ENCODE measurements at regions not wholly inside any gene's neighbourhood (a gene's known extent, or its start where the extent isn't known, plus 50 kb on each side); places are given as distances from the start of the nearest gene placed in this dataset.
A peak's percentile ranks its signal among the peaks of the same experiment; 100 is the strongest.

GRCh38 chr17:70313086-70313852 lies 143.9 kb downstream of the KCNJ2 start:
- Histone ChIP-seq H3K9me3 (peaks cover 3% of the 10 kb centered on the region; the same call in 1 of the 3 replicates), H3K27ac (no peak overlapping the region), H3K4me3 (no peak overlapping the region), H3K4me2 (no peak overlapping the region), H3K4me1 (no peaks in the 10 kb centered on the region)
- WGBS (ENCODE audit: missing lambda C conversion rate) = 69% methylated on average over 11 of the region's 11 CpGs
- DNase-seq (ENCODE audit: low read depth in 1 of 2, low spot score in 1 of 2) (no peak), ATAC-seq (no peak), FAIRE-seq (peak; percentile 32)
- ChIA-PET CTCF (no interaction called here), POLR2A (no interaction called here)
- no peak for TF ChIP-seq ELK1 (IDR thresholded peaks at IDR 0.05; ENCODE audit: low read depth, low read length)

GRCh38 chr17:70314096-70314495 lies 144.8 kb downstream of the KCNJ2 start:
- Histone ChIP-seq H3K4me2 (no peak overlapping the region), H3K4me1 (no peaks in the 10 kb centered on the region), H3K9me3 (peaks cover 3% of the 10 kb centered on the region; the same call in 1 of the 3 replicates), H3K4me3 (no peak overlapping the region), H3K27ac (no peak overlapping the region)
- DNase-seq (ENCODE audit: low read depth in 1 of 2, low spot score in 1 of 2) (no peak), ATAC-seq (no peak), FAIRE-seq (no peak)
- no peak for TF ChIP-seq MAX (IDR thresholded peaks at IDR 0.05)
- TF ChIP-seq MYC (IDR thresholded peaks at IDR 0.05; ENCODE audit: borderline replicate concordance, low read length) = no peak
- TF ChIP-seq ZNF302 (CRISPR knock-in tag; IDR thresholded peaks at IDR 0.05) = no peak
- no peak for TF ChIP-seq RFX5 (IDR thresholded peaks at IDR 0.05)
- TF ChIP-seq GATA3 (IDR thresholded peaks at IDR 0.05; ENCODE audit: borderline replicate concordance) = no peak
- TF ChIP-seq ELK1 (IDR thresholded peaks at IDR 0.05; ENCODE audit: low read depth, low read length) = no peak
- no peak for TF ChIP-seq HEYL (CRISPR knock-in tag; IDR thresholded peaks at IDR 0.05)
- TF ChIP-seq FOSL2 (IDR thresholded peaks at IDR 0.05) = no peak
- TF ChIP-seq FOSL2 (CRISPR knock-in tag; IDR thresholded peaks at IDR 0.05) = no peak
- no peak for TF ChIP-seq HMGXB4 (CRISPR knock-in tag; IDR thresholded peaks at IDR 0.05; ENCODE audit: borderline replicate concordance)
- no peak for TF ChIP-seq CEBPB (IDR thresholded peaks at IDR 0.05)
- TF ChIP-seq NFE2L2 (conservative IDR thresholded peaks at IDR 0.05; ENCODE audit: low read length) = no peak
- no peak for TF ChIP-seq RARB (CRISPR knock-in tag; IDR thresholded peaks at IDR 0.05)
- TF ChIP-seq HES2 (IDR thresholded peaks at IDR 0.05) = no peak
- no peak for TF ChIP-seq CBX2 (IDR thresholded peaks at IDR 0.05; ENCODE audit: borderline replicate concordance, low read depth)
- TF ChIP-seq ATOH8 (CRISPR knock-in tag; IDR thresholded peaks at IDR 0.05; ENCODE audit: low read depth) = no peak
- no peak for TF ChIP-seq NPAS2 (CRISPR knock-in tag; IDR thresholded peaks at IDR 0.05; ENCODE audit: borderline replicate concordance)
- TF ChIP-seq FOXS1 (CRISPR knock-in tag; IDR thresholded peaks at IDR 0.05) = no peak
- TF ChIP-seq MAFK (IDR thresholded peaks at IDR 0.05; ENCODE audit: partially characterized antibody) = no peak
- ChIA-PET CTCF (no interaction called here), POLR2A (no interaction called here)
- 79% methylated on average over 2 of the region's 2 CpGs for WGBS (ENCODE audit: missing lambda C conversion rate)
